ENCODE measurements at regions not wholly inside any gene's neighbourhood (a gene's known extent, or its start where the extent isn't known, plus 50 kb on each side); places are given as distances from the start of the nearest gene placed in this dataset.

- no CpG with 5 or more reads among the region's 1 CpG for whole genome bisulfite sequencing (ENCODE audit: extremely low coverage, insufficient read length, low lambda C conversion rate)
- no peak overlapping the region for H3K27ac Mint-ChIP-seq
- H2AFZ ChIP-seq (ENCODE audit: low read length): no peak overlapping the region
- no peak overlapping the region for H2BK15ac ChIP-seq (ENCODE audit: low read depth, low read length)
- no peaks in the 10 kb centered on the region for H4K20me1 ChIP-seq (ENCODE audit: control insufficient read depth, insufficient read depth, insufficient read length)
- no peak overlapping the region for H3T11ph ChIP-seq (ENCODE audit: low read length)
- no peaks in the 10 kb centered on the region for H3K79me2 ChIP-seq (ENCODE audit: insufficient read depth, low read length)
- H3K23me2 ChIP-seq (ENCODE audit: insufficient read length, low read depth, low read length, poor library complexity, severe bottlenecking): no peaks in the 10 kb centered on the region
- H3K9me3 ChIP-seq (ENCODE audit: control insufficient read depth, low read depth, low read length): no peaks in the 10 kb centered on the region
- no peak overlapping the region for H3K23ac ChIP-seq (ENCODE audit: insufficient read length, low read depth, low read length)
- H3K9ac ChIP-seq (ENCODE audit: extremely low read depth, insufficient read length, low read length): no peak overlapping the region
- no peak overlapping the region for H2AK5ac ChIP-seq (ENCODE audit: insufficient read length, low read length)
- H4K91ac ChIP-seq (ENCODE audit: insufficient read length, low read depth, low read length): no peak overlapping the region
- no peak overlapping the region for H2BK120ac ChIP-seq (ENCODE audit: low read depth, low read length, poor library complexity, severe bottlenecking)
- H4K5ac ChIP-seq (ENCODE audit: insufficient read length, low read depth, low read length): no peak overlapping the region
- no peaks in the 10 kb centered on the region for H3K27me3 Mint-ChIP-seq (ENCODE audit: low read depth)
- no peak overlapping the region for H2BK12ac ChIP-seq (ENCODE audit: insufficient read length, low read depth, low read length)
- H2BK5ac ChIP-seq (ENCODE audit: insufficient read length, low read length): no peak overlapping the region
- no peaks in the 10 kb centered on the region for H3K27me3 ChIP-seq (ENCODE audit: insufficient read depth, low read length)
- H3K4me1 ChIP-seq (ENCODE audit: insufficient read depth, low read length): no peaks in the 10 kb centered on the region; the same call in 1 of the 2 replicates
- H3K27ac ChIP-seq (ENCODE audit: insufficient read length, low read depth, low read length): no peak overlapping the region
- H2BK20ac ChIP-seq (ENCODE audit: low read depth, low read length, poor library complexity, severe bottlenecking): no peak overlapping the region
- H3K9me3 Mint-ChIP-seq: no peaks in the 10 kb centered on the region
- no peak overlapping the region for H3K4me2 ChIP-seq (ENCODE audit: insufficient read depth, insufficient read length, low read length)
- no peaks in the 10 kb centered on the region for H3K79me1 ChIP-seq (ENCODE audit: insufficient read depth, low read depth, low read length, poor library complexity, severe bottlenecking)
- no peak overlapping the region for H4K8ac ChIP-seq (replicated peaks; ENCODE audit: insufficient read length, low read depth, low read length)
- no peak for TF ChIP-seq CTCF (conservative IDR thresholded peaks at IDR 0.05)
- H3K14ac ChIP-seq (ENCODE audit: insufficient read depth, low read length): no peak overlapping the region
- peaks cover 0 to 5% (median 0%) of the 10 kb centered on the region in 3 experiments; a peak in 2 of 7 replicates for H3K36me3 Mint-ChIP-seq (ENCODE audit: insufficient read depth in 1 of 3, low read depth in 3 of 3)
- DNase-seq: no peak
- no peak overlapping the region for H3K18ac ChIP-seq (ENCODE audit: insufficient read length, low read depth, low read length)
- peaks cover 8 to 15% of the 10 kb centered on the region in 2 experiments for H3K4me1 Mint-ChIP-seq
- H3K4ac ChIP-seq (ENCODE audit: low read depth, low read length): no peak overlapping the region
- H3K56ac ChIP-seq (ENCODE audit: insufficient read length, low read depth, low read length): no peak overlapping the region
- H3K4me3 Mint-ChIP-seq: no peak overlapping the region
Measured at GRCh38 chr4:31141832-31142142, 421.6 kb downstream of the PCDH7 start.

Data from H9 (cell line).